ENCODE measurements at regions not wholly inside any gene's neighbourhood (a gene's known extent, or its start where the extent isn't known, plus 50 kb on each side); places are given as distances from the start of the nearest gene placed in this dataset.

DNA sequence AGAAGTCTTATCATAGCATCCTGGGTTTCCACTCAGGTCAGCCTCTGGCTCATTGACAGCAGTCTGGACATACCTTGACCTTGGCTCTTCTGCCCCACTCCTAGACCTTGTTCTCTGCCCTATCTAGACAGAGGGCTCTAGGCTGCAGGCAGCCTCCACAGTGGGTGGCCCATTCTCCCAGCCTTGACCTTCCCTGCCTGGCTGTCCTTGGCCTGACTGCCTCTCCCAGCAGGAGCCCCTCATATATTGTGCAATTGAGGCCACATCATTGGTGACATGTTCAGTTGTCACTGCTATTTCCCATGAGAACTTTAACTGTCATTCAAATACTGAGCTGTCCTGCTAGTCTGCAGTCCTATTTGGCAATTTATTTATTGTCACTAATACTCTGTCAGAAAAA lies 503.4 kb downstream of the PLXNA4 start:
- no peaks in the 10 kb centered on the region for H3K9me3 Mint-ChIP-seq
- no peak overlapping the region for H3K4me3 Mint-ChIP-seq
- TF ChIP-seq, protein P1, sequence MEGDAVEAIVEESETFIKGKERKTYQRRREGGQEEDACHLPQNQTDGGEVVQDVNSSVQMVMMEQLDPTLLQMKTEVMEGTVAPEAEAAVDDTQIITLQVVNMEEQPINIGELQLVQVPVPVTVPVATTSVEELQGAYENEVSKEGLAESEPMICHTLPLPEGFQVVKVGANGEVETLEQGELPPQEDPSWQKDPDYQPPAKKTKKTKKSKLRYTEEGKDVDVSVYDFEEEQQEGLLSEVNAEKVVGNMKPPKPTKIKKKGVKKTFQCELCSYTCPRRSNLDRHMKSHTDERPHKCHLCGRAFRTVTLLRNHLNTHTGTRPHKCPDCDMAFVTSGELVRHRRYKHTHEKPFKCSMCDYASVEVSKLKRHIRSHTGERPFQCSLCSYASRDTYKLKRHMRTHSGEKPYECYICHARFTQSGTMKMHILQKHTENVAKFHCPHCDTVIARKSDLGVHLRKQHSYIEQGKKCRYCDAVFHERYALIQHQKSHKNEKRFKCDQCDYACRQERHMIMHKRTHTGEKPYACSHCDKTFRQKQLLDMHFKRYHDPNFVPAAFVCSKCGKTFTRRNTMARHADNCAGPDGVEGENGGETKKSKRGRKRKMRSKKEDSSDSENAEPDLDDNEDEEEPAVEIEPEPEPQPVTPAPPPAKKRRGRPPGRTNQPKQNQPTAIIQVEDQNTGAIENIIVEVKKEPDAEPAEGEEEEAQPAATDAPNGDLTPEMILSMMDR (IDR thresholded peaks at IDR 0.05) = no peak
- H3K4me1 Mint-ChIP-seq = no peaks in the 10 kb centered on the region
- intact Hi-C loops (cut with micrococcal nuclease) = no loop called here
- DNase-seq (no peak), ATAC-seq (ENCODE audit: low read depth) (no peak)
- ChIA-PET POLR2A (no interaction called here), CTCF (no interaction called here)
- H3K27ac Mint-ChIP-seq = no peak overlapping the region
- no peaks in the 10 kb centered on the region for H3K36me3 Mint-ChIP-seq (ENCODE audit: low read depth)
- H3K27me3 Mint-ChIP-seq = peaks cover 3% of the 10 kb centered on the region

DNA sequence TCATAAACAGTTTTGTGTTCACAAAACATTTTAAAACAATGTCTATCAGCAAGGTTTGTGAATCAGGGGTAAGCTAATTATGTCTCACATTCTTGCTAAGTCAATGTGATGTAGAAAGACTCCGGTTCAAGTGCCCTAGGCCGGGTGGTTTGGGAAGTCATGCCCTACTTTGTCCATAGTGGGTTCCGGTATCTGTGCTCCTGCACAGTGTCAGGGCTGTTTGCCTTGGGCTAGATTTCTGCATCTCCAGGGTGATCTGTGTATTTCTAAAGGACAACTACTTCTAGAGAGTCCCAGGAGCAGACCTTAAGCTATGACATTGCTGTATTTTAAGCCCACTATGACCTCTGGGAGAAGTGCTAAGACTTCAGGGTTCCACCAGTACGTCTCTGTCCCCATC lies 504.1 kb downstream of the PLXNA4 start:
- Mint-ChIP-seq H3K27ac (no peak overlapping the region), H3K4me1 (no peaks in the 10 kb centered on the region), H3K9me3 (no peaks in the 10 kb centered on the region), H3K27me3 (peaks cover 3% of the 10 kb centered on the region), H3K4me3 (no peak overlapping the region), H3K36me3 (ENCODE audit: low read depth) (no peaks in the 10 kb centered on the region)
- POLR2A ChIA-PET = no interaction called here
- ATAC-seq (ENCODE audit: low read depth) (no peak), DNase-seq (no peak)
- intact Hi-C loops (cut with micrococcal nuclease) = no loop called here
- TF ChIP-seq, protein P1 (IDR thresholded peaks at IDR 0.05) = no peak
- CTCF ChIA-PET = no interaction called here

DNA sequence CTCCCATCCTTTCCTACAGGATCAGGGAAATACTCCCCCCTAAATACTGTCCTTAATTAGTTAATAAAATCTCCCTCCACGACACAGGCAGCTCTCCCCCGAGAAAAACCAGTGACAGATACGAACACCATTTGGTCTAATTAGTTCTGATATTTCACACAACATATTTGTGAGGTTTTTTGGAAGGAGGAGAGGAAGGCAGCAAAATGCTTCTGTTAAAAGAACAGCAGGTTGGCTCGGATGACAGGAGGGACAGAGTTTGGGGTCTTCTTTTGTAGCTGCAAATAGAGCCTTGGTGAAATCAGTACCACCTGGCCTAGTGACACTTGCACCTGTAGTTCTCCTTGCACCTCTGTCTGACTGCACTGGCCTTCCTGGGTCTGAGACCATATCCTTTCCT lies 507.0 kb downstream of the PLXNA4 start:
- ATAC-seq (ENCODE audit: low read depth) = no peak
- POLR2A ChIA-PET = no interaction called here
- no peaks in the 10 kb centered on the region for H3K36me3 Mint-ChIP-seq (ENCODE audit: low read depth)
- TF ChIP-seq, protein P1 (IDR thresholded peaks at IDR 0.05) = no peak
- CTCF ChIA-PET = no interaction called here
- no peaks in the 10 kb centered on the region for H3K9me3 Mint-ChIP-seq
- no peaks in the 10 kb centered on the region for H3K4me1 Mint-ChIP-seq
- H3K27ac Mint-ChIP-seq = no peak overlapping the region
- intact Hi-C loops (cut with micrococcal nuclease) = no loop called here
- H3K27me3 Mint-ChIP-seq = no peaks in the 10 kb centered on the region
- no peak for DNase-seq
- no peak overlapping the region for H3K4me3 Mint-ChIP-seq

DNA sequence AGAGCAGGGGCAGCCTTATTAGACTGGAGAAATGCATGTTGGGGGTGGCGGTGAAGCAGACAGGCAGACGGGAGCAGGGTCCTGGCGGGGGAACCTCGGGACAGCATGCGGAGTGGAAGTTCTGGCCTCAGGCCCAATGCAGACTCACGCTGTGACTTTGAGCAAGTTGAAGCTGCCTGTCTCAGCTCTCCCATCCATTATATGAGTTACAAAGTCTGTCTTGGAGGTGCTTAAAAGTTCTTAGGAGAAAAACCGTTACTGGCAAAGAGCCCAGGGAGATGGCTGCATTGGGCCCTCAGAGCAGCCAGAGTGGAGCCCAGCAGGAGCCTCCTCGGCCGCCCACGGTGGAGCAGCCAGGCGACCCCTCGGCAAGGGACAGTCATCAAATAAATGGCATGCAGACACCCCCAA lies 509.5 kb downstream of the PLXNA4 start:
- ATAC-seq (ENCODE audit: low read depth) = no peak
- H3K27me3 Mint-ChIP-seq = no peaks in the 10 kb centered on the region
- H3K27ac Mint-ChIP-seq = no peak overlapping the region

DNA sequence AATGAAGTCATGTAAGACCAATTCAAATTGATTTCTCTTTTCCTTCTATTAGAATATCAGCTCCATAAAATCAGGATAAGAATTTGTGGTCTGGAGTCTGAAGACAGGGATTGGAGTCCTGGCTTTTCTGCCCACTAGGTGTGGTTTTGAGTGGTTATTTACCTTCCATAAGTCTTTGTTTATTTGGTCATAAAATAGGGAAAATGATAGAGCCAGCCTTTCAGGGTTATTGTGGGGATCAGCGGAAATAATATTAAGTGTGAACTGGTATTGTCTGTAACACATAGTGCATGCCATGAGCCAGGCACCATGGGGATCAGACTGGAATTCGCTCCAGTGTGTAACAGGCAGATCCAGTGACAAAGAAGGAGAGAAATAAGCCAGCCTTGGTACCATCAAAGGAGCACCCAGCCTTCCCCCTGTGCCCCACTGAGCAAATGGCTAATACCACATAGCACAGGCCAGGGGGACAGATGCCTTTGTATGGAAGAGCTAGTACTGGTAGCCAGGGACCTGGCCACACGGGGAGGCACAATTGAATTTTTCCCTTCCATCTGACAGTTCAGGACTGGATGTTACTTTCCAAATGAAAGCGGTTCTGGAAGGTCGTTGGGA lies 509.7 kb upstream of the PODXL start:
- H3K4me3 Mint-ChIP-seq = no peak overlapping the region
- TF ChIP-seq, protein P1 (IDR thresholded peaks at IDR 0.05) = no peak
- DNase-seq (no peak), ATAC-seq (ENCODE audit: low read depth) (no peak)
- CTCF ChIA-PET = no interaction called here
- POLR2A ChIA-PET = no interaction called here
- intact Hi-C loops (cut with micrococcal nuclease) = no loop called here
- H3K27ac Mint-ChIP-seq = no peak overlapping the region
- H3K36me3 Mint-ChIP-seq (ENCODE audit: low read depth) = no peaks in the 10 kb centered on the region
- H3K27me3 Mint-ChIP-seq = no peaks in the 10 kb centered on the region
- no peaks in the 10 kb centered on the region for H3K9me3 Mint-ChIP-seq
- H3K4me1 Mint-ChIP-seq = no peaks in the 10 kb centered on the region

More for the DNA sequence above, 509.5 kb downstream of the PLXNA4 start:
- ChIA-PET POLR2A (no interaction called here), CTCF (no interaction called here)
- TF ChIP-seq, protein P1 (IDR thresholded peaks at IDR 0.05) = no peak
- intact Hi-C loops (cut with micrococcal nuclease) = no loop called here
- no peak overlapping the region for H3K4me3 Mint-ChIP-seq
- H3K36me3 Mint-ChIP-seq (ENCODE audit: low read depth) = no peaks in the 10 kb centered on the region
- H3K4me1 Mint-ChIP-seq = no peaks in the 10 kb centered on the region
- no peaks in the 10 kb centered on the region for H3K9me3 Mint-ChIP-seq
- DNase-seq = no peak
